HL-60 (cell line): ENCODE measurements at regions not wholly inside any gene's neighbourhood (a gene's known extent, or its start where the extent isn't known, plus 50 kb on each side); places are given as distances from the start of the nearest gene placed in this dataset.

Source experiments
- DNase-seq, 2 experiments: peaks; one replicate each; pipeline ENCODE4 v3.0.0-alpha.2; 2010 to 2020; ENCODE audit warnings: low read depth in 1 of 2, low spot score in 1 of 2
- H3K27ac ChIP-seq: fragments of 250-450 bp; sonication (Bioruptor Pico); replicated peaks from 2 replicates; pipeline ENCODE4 v1.5.1; 2020; ENCODE audit warnings: mild to moderate bottlenecking, moderate library complexity
- H3K27me3 ChIP-seq: fragments of 250-450 bp; sonication (Bioruptor Pico); 2 replicates; pipeline ENCODE4 v1.5.1; 2021; ENCODE audit warnings: mild to moderate bottlenecking, moderate library complexity; ENCODE audit not compliant: insufficient read depth, poor library complexity, severe bottlenecking
- H3K4me3 ChIP-seq: replicated peaks from 2 replicates; pipeline ENCODE4 v1.5.1; 2011; ENCODE audit warnings: mild to moderate bottlenecking, control low read depth, low read length; ENCODE audit not compliant: insufficient read depth
- CTCF ChIP-seq: IDR thresholded peaks from one replicate; pipeline ENCODE4 v1.5.1; 2011; ENCODE audit warnings: low read length, control low read depth, inconsistent platforms; ENCODE audit not compliant: insufficient read depth
- GABPA ChIP-seq: IDR thresholded peaks from 2 replicates; pipeline ENCODE4 v1.6.1; 2012; ENCODE audit warnings: low read depth
- POLR2AphosphoS5 ChIP-seq: IDR thresholded peaks from 2 replicates; pipeline ENCODE4 v1.6.1; 2012; ENCODE audit warnings: low read depth
- REST ChIP-seq: IDR thresholded peaks from 2 replicates; pipeline ENCODE4 v1.6.1; 2012; ENCODE audit warnings: low read depth; ENCODE audit not compliant: insufficient replicate concordance
- SPI1 ChIP-seq: IDR thresholded peaks from 2 replicates; pipeline ENCODE4 v1.6.1; 2012; ENCODE audit warnings: low read depth, mild to moderate bottlenecking, borderline replicate concordance

- TF ChIP-seq POLR2AphosphoS5 (no peak), GABPA (no peak), REST (no peak), CTCF (no peak), SPI1 (no peak)
- DNase-seq, result no peak
- H3K27ac ChIP-seq, result no peak overlapping the region
Measured at GRCh38 chr7:123259759-123260158, 60.0 kb upstream of the SLC13A1 start.

More at GRCh38 chr7:123259759-123260158, 60.0 kb upstream of the SLC13A1 start:
- Histone ChIP-seq H3K4me3 (no peak overlapping the region), H3K27me3 (no peaks in the 10 kb centered on the region)
